ENCODE measurements at regions not wholly inside any gene's neighbourhood (a gene's known extent, or its start where the extent isn't known, plus 50 kb on each side); places are given as distances from the start of the nearest gene placed in this dataset.

DNA sequence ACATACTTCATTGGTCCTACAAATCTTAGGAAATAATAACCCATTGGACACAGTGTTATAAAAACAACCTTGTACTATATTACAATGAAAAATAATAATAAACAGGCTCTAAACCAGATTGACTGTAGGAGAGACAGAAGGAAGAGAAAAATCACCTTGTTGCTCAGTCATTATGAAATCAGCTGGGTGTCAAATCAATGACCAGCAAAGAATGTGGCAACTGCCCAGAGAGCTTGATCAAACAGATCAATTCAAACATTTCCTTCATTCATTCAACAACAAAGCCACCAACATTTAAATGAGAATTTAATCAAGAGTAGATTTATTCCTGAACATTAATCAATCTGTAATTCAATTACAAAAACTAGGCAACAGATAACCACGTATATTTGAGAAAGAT, 671.9 kb upstream of the CHAC2 start:
- BruUV-seq (replicated peaks) = no TSS peak
- WGBS (ENCODE audit: insufficient coverage, insufficient replicate concordance, low lambda C conversion rate, missing lambda C conversion rate) = 9% methylated on average over 1 of the region's 1 CpG
- TF ChIP-seq NRF1 (conservative IDR thresholded peaks at IDR 0.05; ENCODE audit: low read depth, low read length) = no peak
- TF ChIP-seq, protein P1, sequence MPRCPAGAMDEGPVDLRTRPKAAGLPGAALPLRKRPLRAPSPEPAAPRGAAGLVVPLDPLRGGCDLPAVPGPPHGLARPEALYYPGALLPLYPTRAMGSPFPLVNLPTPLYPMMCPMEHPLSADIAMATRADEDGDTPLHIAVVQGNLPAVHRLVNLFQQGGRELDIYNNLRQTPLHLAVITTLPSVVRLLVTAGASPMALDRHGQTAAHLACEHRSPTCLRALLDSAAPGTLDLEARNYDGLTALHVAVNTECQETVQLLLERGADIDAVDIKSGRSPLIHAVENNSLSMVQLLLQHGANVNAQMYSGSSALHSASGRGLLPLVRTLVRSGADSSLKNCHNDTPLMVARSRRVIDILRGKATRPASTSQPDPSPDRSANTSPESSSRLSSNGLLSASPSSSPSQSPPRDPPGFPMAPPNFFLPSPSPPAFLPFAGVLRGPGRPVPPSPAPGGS (IDR thresholded peaks at IDR 0.05; ENCODE audit: borderline replicate concordance, insufficient read depth, low read depth, low read length, poor library complexity, severe bottlenecking) = no peak
- TF ChIP-seq, protein P2, sequence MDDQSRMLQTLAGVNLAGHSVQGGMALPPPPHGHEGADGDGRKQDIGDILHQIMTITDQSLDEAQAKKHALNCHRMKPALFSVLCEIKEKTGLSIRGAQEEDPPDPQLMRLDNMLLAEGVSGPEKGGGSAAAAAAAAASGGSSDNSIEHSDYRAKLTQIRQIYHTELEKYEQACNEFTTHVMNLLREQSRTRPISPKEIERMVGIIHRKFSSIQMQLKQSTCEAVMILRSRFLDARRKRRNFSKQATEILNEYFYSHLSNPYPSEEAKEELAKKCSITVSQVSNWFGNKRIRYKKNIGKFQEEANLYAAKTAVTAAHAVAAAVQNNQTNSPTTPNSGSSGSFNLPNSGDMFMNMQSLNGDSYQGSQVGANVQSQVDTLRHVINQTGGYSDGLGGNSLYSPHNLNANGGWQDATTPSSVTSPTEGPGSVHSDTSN (IDR thresholded peaks at IDR 0.05; ENCODE audit: insufficient replicate concordance, low read depth, low read length) = no peak
- no peak for TF ChIP-seq SUZ12 (IDR thresholded peaks at IDR 0.05; ENCODE audit: unreplicated experiment)
- TF ChIP-seq FOXM1 (IDR thresholded peaks at IDR 0.05; ENCODE audit: low read depth, low read length) = no peak
- no peak for TF ChIP-seq CBX5 (IDR thresholded peaks at IDR 0.05; ENCODE audit: low read depth)
- TF ChIP-seq ATF7 (IDR thresholded peaks at IDR 0.05; ENCODE audit: low read depth) = no peak
- TF ChIP-seq, protein P3, sequence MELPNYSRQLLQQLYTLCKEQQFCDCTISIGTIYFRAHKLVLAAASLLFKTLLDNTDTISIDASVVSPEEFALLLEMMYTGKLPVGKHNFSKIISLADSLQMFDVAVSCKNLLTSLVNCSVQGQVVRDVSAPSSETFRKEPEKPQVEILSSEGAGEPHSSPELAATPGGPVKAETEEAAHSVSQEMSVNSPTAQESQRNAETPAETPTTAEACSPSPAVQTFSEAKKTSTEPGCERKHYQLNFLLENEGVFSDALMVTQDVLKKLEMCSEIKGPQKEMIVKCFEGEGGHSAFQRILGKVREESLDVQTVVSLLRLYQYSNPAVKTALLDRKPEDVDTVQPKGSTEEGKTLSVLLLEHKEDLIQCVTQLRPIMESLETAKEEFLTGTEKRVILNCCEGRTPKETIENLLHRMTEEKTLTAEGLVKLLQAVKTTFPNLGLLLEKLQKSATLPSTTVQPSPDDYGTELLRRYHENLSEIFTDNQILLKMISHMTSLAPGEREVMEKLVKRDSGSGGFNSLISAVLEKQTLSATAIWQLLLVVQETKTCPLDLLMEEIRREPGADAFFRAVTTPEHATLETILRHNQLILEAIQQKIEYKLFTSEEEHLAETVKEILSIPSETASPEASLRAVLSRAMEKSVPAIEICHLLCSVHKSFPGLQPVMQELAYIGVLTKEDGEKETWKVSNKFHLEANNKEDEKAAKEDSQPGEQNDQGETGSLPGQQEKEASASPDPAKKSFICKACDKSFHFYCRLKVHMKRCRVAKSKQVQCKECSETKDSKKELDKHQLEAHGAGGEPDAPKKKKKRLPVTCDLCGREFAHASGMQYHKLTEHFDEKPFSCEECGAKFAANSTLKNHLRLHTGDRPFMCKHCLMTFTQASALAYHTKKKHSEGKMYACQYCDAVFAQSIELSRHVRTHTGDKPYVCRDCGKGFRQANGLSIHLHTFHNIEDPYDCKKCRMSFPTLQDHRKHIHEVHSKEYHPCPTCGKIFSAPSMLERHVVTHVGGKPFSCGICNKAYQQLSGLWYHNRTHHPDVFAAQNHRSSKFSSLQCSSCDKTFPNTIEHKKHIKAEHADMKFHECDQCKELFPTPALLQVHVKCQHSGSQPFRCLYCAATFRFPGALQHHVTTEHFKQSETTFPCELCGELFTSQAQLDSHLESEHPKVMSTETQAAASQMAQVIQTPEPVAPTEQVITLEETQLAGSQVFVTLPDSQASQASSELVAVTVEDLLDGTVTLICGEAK (IDR thresholded peaks at IDR 0.05; ENCODE audit: borderline replicate concordance) = no peak
- TF ChIP-seq, protein P4, sequence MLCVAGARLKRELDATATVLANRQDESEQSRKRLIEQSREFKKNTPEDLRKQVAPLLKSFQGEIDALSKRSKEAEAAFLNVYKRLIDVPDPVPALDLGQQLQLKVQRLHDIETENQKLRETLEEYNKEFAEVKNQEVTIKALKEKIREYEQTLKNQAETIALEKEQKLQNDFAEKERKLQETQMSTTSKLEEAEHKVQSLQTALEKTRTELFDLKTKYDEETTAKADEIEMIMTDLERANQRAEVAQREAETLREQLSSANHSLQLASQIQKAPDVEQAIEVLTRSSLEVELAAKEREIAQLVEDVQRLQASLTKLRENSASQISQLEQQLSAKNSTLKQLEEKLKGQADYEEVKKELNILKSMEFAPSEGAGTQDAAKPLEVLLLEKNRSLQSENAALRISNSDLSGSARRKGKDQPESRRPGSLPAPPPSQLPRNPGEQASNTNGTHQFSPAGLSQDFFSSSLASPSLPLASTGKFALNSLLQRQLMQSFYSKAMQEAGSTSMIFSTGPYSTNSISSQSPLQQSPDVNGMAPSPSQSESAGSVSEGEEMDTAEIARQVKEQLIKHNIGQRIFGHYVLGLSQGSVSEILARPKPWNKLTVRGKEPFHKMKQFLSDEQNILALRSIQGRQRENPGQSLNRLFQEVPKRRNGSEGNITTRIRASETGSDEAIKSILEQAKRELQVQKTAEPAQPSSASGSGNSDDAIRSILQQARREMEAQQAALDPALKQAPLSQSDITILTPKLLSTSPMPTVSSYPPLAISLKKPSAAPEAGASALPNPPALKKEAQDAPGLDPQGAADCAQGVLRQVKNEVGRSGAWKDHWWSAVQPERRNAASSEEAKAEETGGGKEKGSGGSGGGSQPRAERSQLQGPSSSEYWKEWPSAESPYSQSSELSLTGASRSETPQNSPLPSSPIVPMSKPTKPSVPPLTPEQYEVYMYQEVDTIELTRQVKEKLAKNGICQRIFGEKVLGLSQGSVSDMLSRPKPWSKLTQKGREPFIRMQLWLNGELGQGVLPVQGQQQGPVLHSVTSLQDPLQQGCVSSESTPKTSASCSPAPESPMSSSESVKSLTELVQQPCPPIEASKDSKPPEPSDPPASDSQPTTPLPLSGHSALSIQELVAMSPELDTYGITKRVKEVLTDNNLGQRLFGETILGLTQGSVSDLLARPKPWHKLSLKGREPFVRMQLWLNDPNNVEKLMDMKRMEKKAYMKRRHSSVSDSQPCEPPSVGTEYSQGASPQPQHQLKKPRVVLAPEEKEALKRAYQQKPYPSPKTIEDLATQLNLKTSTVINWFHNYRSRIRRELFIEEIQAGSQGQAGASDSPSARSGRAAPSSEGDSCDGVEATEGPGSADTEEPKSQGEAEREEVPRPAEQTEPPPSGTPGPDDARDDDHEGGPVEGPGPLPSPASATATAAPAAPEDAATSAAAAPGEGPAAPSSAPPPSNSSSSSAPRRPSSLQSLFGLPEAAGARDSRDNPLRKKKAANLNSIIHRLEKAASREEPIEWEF (IDR thresholded peaks at IDR 0.05; ENCODE audit: insufficient replicate concordance, low read depth, low read length) = no peak
- TF ChIP-seq MYB (IDR thresholded peaks at IDR 0.05; ENCODE audit: borderline replicate concordance, low read depth, low read length) = no peak

More for the DNA sequence above, 671.9 kb upstream of the CHAC2 start:
- H3K36me3 ChIP-seq (ENCODE audit: control insufficient read depth in 2 of 2, insufficient read depth in 2 of 2, low read length in 1 of 2) = no peaks in the 10 kb centered on the region
- RAD21 ChIA-PET (ENCODE audit: unreplicated experiment) = no interaction called here
- no peaks in the 10 kb centered on the region for H4K20me1 ChIP-seq (ENCODE audit: control insufficient read depth, insufficient read depth)
- H3K79me2 ChIP-seq (ENCODE audit: control insufficient read depth, insufficient read depth, low read length) = no peaks in the 10 kb centered on the region
- H3K4me2 ChIP-seq (ENCODE audit: control insufficient read depth, insufficient read depth) = no peak overlapping the region
- H3K27me3 ChIP-seq (replicated peaks in 1 of 2; ENCODE audit: control insufficient read depth in 2 of 2, insufficient read depth in 2 of 2, low read length in 1 of 2) = no peaks in the 10 kb centered on the region; a peak in 1 of 4 replicates
- ATAC-seq = no peak
- no peaks in the 10 kb centered on the region for H3K9me3 ChIP-seq (replicated peaks; ENCODE audit: control insufficient read depth, insufficient read depth, low read length)
- CTCF ChIA-PET = no interaction called here
- in situ Hi-C loops (cut with MboI) (no loop called here), intact Hi-C loops (cut with micrococcal nuclease; ENCODE audit: unreplicated experiment) (no loop called here)
- no peaks in the 10 kb centered on the region for H3K4me1 ChIP-seq (ENCODE audit: control insufficient read depth, insufficient read depth, low read length)
- no peak for DNase-seq (ENCODE audit: low read depth, low spot score)
- no peak overlapping the region for H3K4me3 ChIP-seq
- FAIRE-seq = no peak
- POLR2A ChIA-PET = no interaction called here
- no peak overlapping the region for H3K9ac ChIP-seq (ENCODE audit: control insufficient read depth, insufficient read depth, low read length)
- SMC1A ChIA-PET (ENCODE audit: uncharacterized antibody, unreplicated experiment) = no interaction called here
- no peak overlapping the region for H3K27ac ChIP-seq (ENCODE audit: control insufficient read depth, insufficient read depth)
- no peak overlapping the region for H2AFZ ChIP-seq (ENCODE audit: control insufficient read depth, low read depth, low read length)
